MM.1S (cell line): ENCODE measurements at regions not wholly inside any gene's neighbourhood (a gene's known extent, or its start where the extent isn't known, plus 50 kb on each side); places are given as distances from the start of the nearest gene placed in this dataset.

Source experiments
- DNase-seq: peaks from one replicate; pipeline ENCODE4 v3.0.0-alpha.2; 2015
- H2AFZ ChIP-seq: fragments of 300-600 bp; sonication (generic); 2 replicates; pipeline ENCODE4 v1.6.0; 2016; ENCODE audit warnings: antibody characterized with exemption, low read length
- H3F3A ChIP-seq: fragments of 300-600 bp; sonication (generic); 2 replicates; pipeline ENCODE4 v1.6.1; 2016; ENCODE audit warnings: mild to moderate bottlenecking, antibody characterized with exemption, low read length, moderate library complexity, mixed read lengths; ENCODE audit not compliant: insufficient read depth
- H3K27ac ChIP-seq: fragments of 300-600 bp; sonication (generic); 2 replicates; pipeline ENCODE4 v1.5.1; 2016; ENCODE audit warnings: mild to moderate bottlenecking, low read length
- H3K27me3 ChIP-seq: fragments of 300-600 bp; sonication (generic); replicated peaks from 2 replicates; pipeline ENCODE4 v1.6.0; 2016; ENCODE audit warnings: low read length; ENCODE audit not compliant: insufficient read depth
- H3K36me3 ChIP-seq: fragments of 300-600 bp; sonication (generic); replicated peaks from 2 replicates; pipeline ENCODE4 v1.6.1; 2016; ENCODE audit warnings: mild to moderate bottlenecking, low read length, mixed read lengths; ENCODE audit not compliant: insufficient read depth
- H3K4me1 ChIP-seq: fragments of 300-600 bp; sonication (generic); 2 replicates; pipeline ENCODE4 v1.6.1; 2016; ENCODE audit warnings: low read length, mixed read lengths
- H3K4me2 ChIP-seq: fragments of 300-600 bp; sonication (generic); 2 replicates; pipeline ENCODE4 v1.6.0; 2016; ENCODE audit warnings: low read depth, low read length
- H3K4me3 ChIP-seq: fragments of 300-600 bp; sonication (generic); 2 replicates; pipeline ENCODE4 v1.5.1; 2016; ENCODE audit warnings: low read length, mixed read lengths
- H3K79me2 ChIP-seq: fragments of 300-600 bp; sonication (generic); 2 replicates; pipeline ENCODE4 v1.6.1; 2016; ENCODE audit warnings: mixed run types, low read length, mixed read lengths
- H3K9ac ChIP-seq: fragments of 300-600 bp; sonication (generic); 2 replicates; pipeline ENCODE4 v1.6.1; 2016; ENCODE audit warnings: low read length, mixed read lengths
- H3K9me2 ChIP-seq: fragments of 300-600 bp; sonication (generic); replicated peaks from 2 replicates; pipeline ENCODE4 v1.6.1; 2016; ENCODE audit warnings: mild to moderate bottlenecking, low read length, mixed read lengths; ENCODE audit not compliant: insufficient read depth
- H3K9me3 ChIP-seq: fragments of 300-600 bp; sonication (generic); replicated peaks from 2 replicates; pipeline ENCODE4 v1.6.1; 2016; ENCODE audit warnings: mild to moderate bottlenecking, low read length, mixed read lengths; ENCODE audit not compliant: insufficient read depth
- H4K20me1 ChIP-seq: fragments of 300-600 bp; sonication (generic); 2 replicates; pipeline ENCODE4 v1.6.1; 2016; ENCODE audit warnings: mild to moderate bottlenecking, low read length, moderate library complexity, mixed read lengths; ENCODE audit not compliant: insufficient read depth
- EZH2 ChIP-seq: fragments of 300-600 bp; sonication (generic); optimal IDR thresholded peaks from 2 replicates; pipeline ENCODE3; 2017; ENCODE audit warnings: low read depth, mild to moderate bottlenecking, antibody characterized with exemption, low read length, mixed read lengths
- EZH2phosphoT487 ChIP-seq: fragments of 300-600 bp; sonication (generic); IDR thresholded peaks from 2 replicates; pipeline ENCODE4 v1.6.1; 2018; ENCODE audit warnings: antibody characterized with exemption, low read length
- TF ChIP-seq, protein P1 (sequence below): fragments of 300-600 bp; sonication (generic); IDR thresholded peaks from 2 replicates; pipeline ENCODE4 v1.5.1; 2016; ENCODE audit warnings: antibody characterized with exemption, low read length, mixed read lengths

DNA sequence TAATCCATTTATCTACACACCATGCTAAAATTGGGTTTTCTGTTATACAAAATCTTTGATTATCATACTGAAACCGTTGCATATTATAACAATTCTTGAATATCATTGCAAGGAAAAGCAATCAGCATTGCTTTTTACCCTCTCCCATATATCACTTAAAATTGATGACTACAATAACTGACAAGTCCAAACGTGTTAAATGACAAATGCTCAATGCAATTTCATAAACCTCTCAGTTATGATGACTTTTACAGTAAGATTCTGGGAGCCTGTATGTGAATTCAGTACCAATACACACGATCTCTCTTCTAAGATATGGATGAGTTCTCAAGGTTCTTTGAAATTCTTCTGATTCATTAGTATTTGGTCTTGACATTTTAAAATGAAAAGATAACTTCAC lies 368.5 kb upstream of the TRIB2 start:
- H4K20me1 ChIP-seq: no peaks in the 10 kb centered on the region
- no peaks in the 10 kb centered on the region for H3F3A ChIP-seq
- no peak overlapping the region for H2AFZ ChIP-seq
- H3K4me3 ChIP-seq: no peak overlapping the region
- no peak overlapping the region for H3K4me2 ChIP-seq
- no peak for DNase-seq
- no peak for TF ChIP-seq EZH2phosphoT487
- TF ChIP-seq, protein P1, sequence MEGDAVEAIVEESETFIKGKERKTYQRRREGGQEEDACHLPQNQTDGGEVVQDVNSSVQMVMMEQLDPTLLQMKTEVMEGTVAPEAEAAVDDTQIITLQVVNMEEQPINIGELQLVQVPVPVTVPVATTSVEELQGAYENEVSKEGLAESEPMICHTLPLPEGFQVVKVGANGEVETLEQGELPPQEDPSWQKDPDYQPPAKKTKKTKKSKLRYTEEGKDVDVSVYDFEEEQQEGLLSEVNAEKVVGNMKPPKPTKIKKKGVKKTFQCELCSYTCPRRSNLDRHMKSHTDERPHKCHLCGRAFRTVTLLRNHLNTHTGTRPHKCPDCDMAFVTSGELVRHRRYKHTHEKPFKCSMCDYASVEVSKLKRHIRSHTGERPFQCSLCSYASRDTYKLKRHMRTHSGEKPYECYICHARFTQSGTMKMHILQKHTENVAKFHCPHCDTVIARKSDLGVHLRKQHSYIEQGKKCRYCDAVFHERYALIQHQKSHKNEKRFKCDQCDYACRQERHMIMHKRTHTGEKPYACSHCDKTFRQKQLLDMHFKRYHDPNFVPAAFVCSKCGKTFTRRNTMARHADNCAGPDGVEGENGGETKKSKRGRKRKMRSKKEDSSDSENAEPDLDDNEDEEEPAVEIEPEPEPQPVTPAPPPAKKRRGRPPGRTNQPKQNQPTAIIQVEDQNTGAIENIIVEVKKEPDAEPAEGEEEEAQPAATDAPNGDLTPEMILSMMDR: no peak
- no peak for TF ChIP-seq EZH2
- no peak overlapping the region for H3K9ac ChIP-seq
- no peaks in the 10 kb centered on the region for H3K9me2 ChIP-seq
- no peak overlapping the region for H3K27ac ChIP-seq
- no peaks in the 10 kb centered on the region for H3K36me3 ChIP-seq
- no peaks in the 10 kb centered on the region for H3K27me3 ChIP-seq
- no peaks in the 10 kb centered on the region for H3K9me3 ChIP-seq
- H3K4me1 ChIP-seq: no peaks in the 10 kb centered on the region
- no peaks in the 10 kb centered on the region for H3K79me2 ChIP-seq

DNA sequence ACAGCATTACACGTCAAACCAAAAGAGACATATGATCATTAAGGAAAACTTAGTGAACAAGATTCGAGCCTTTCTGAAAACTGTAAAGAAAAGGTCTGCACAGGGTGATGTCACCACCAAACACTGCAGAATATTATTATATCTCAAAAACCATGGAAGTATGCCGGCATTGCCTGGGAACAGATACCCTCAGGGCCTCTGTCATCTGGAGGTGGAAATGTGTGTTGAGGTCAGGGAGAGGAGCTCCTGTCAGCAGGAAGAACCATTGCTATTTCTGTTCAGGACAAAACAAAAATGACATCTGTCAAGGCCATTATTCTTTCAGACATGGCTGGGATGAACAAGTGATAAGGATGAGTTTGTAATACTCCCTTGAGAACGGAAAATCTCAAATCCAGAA lies 365.9 kb upstream of the TRIB2 start:
- no peaks in the 10 kb centered on the region for H3F3A ChIP-seq
- no peaks in the 10 kb centered on the region for H3K4me1 ChIP-seq
- no peaks in the 10 kb centered on the region for H3K79me2 ChIP-seq
- no peak overlapping the region for H2AFZ ChIP-seq
- no peak overlapping the region for H3K27ac ChIP-seq
- DNase-seq: no peak
- no peaks in the 10 kb centered on the region for H4K20me1 ChIP-seq
- H3K9me2 ChIP-seq: no peaks in the 10 kb centered on the region
- TF ChIP-seq EZH2phosphoT487 (no peak), EZH2 (no peak)
- TF ChIP-seq, protein P1: no peak
- no peak overlapping the region for H3K4me3 ChIP-seq
- no peaks in the 10 kb centered on the region for H3K36me3 ChIP-seq
- no peak overlapping the region for H3K4me2 ChIP-seq
- H3K9me3 ChIP-seq: no peaks in the 10 kb centered on the region
- H3K9ac ChIP-seq: no peak overlapping the region
- H3K27me3 ChIP-seq: no peaks in the 10 kb centered on the region

DNA sequence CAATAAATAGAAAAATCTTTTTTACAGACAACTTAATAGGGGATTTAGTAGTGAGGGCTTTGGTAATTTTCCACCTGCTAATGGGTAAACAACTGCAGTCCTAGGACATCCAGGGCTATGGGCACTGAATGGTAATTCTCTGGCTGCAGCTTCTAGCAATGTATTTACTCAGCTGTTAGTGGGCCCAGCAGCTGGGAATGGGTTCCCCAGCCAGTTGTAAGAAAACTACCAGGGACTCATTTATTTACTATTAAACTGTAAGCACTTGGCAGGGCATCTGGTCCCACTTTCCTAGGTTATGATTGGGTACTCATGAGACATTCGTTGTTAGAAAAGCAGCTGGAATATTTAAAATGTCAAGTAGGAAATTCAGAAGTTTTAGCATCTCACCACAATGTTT lies 363.8 kb upstream of the TRIB2 start:
- no peaks in the 10 kb centered on the region for H3K27me3 ChIP-seq
- TF ChIP-seq EZH2 (no peak), EZH2phosphoT487 (no peak)
- TF ChIP-seq, protein P1: no peak
- H3K9me2 ChIP-seq: no peaks in the 10 kb centered on the region
- no peaks in the 10 kb centered on the region for H3K9me3 ChIP-seq
- no peak overlapping the region for H3K9ac ChIP-seq
- H3K4me2 ChIP-seq: no peak overlapping the region
- H2AFZ ChIP-seq: no peak overlapping the region
- H3K4me1 ChIP-seq: no peaks in the 10 kb centered on the region
- no peak overlapping the region for H3K4me3 ChIP-seq
- H3F3A ChIP-seq: no peaks in the 10 kb centered on the region
- DNase-seq: no peak
- H3K36me3 ChIP-seq: no peaks in the 10 kb centered on the region
- no peaks in the 10 kb centered on the region for H4K20me1 ChIP-seq
- H3K27ac ChIP-seq: no peak overlapping the region
- no peaks in the 10 kb centered on the region for H3K79me2 ChIP-seq
